PFSK-1 (cell line): ENCODE measurements at regions not wholly inside any gene's neighbourhood (a gene's known extent, or its start where the extent isn't known, plus 50 kb on each side); places are given as distances from the start of the nearest gene placed in this dataset.

Experiments used
- FOXP2 ChIP-seq: optimal IDR thresholded peaks from 2 replicates; pipeline ENCODE3; 2011; ENCODE audit warnings: borderline replicate concordance, control low read depth, inconsistent platforms; ENCODE audit not compliant: insufficient read depth; ENCODE audit errors: extremely low read length, extremely low read depth
- POLR2AphosphoS5 ChIP-seq: IDR thresholded peaks from 2 replicates; pipeline ENCODE4 v1.6.1; 2012; ENCODE audit warnings: low read depth, mild to moderate bottlenecking, control low read depth, low read length, moderate library complexity
- REST ChIP-seq, 2 experiments: IDR thresholded peaks; 2 replicates each; pipeline versions ENCODE4 v1.6.1 to v1.8.0; 2011 to 2012; ENCODE audit warnings: low read depth in 2 of 2, low read length in 2 of 2, control low read depth in 1 of 2, inconsistent platforms in 1 of 2, mild to moderate bottlenecking in 1 of 2, moderate library complexity in 1 of 2; ENCODE audit not compliant: insufficient read depth in 1 of 2
- SIN3A ChIP-seq: IDR thresholded peaks from 2 replicates; pipeline ENCODE4 v1.6.1; 2012; ENCODE audit warnings: mild to moderate bottlenecking, low read length, moderate library complexity, borderline replicate concordance; ENCODE audit not compliant: insufficient read depth
- TAF1 ChIP-seq: IDR thresholded peaks from 2 replicates; pipeline ENCODE4 v1.6.1; 2012; ENCODE audit warnings: low read length, control low read depth, borderline replicate concordance; ENCODE audit not compliant: insufficient read depth

- TF ChIP-seq POLR2AphosphoS5 (no peak), FOXP2 (no peak), TAF1 (no peak), REST (IDR thresholded peaks at IDR 0.05; ENCODE audit: insufficient read depth in 1 of 2, low read depth in 2 of 2, low read length in 2 of 2) (no peak), SIN3A (no peak)
These were observed 106.4 kb downstream of the ZC3H11B start for GRCh38 chr1:219506473-219506899.

GRCh38 chr1:219505886-219506285, 107.0 kb downstream of the ZC3H11B start:
- TF ChIP-seq POLR2AphosphoS5 (no peak), SIN3A (no peak)

GRCh38 chr1:219503604-219504003, 109.3 kb downstream of the ZC3H11B start:
- TF ChIP-seq TAF1 (no peak), REST (IDR thresholded peaks at IDR 0.05; ENCODE audit: insufficient read depth in 1 of 2, low read depth in 2 of 2, low read length in 2 of 2) (no peak), FOXP2 (no peak), SIN3A (no peak), POLR2AphosphoS5 (no peak)

- TF ChIP-seq FOXP2, result no peak
- TF ChIP-seq SIN3A, result no peak
- no peak for TF ChIP-seq REST (IDR thresholded peaks at IDR 0.05; ENCODE audit: insufficient read depth in 1 of 2, low read depth in 2 of 2, low read length in 2 of 2)
- no peak for TF ChIP-seq POLR2AphosphoS5
- TF ChIP-seq TAF1, result no peak
These were observed 112.5 kb downstream of the ZC3H11B start for GRCh38 chr1:219500327-219500897.

- no peak for TF ChIP-seq REST (IDR thresholded peaks at IDR 0.05; ENCODE audit: insufficient read depth in 1 of 2, low read depth in 2 of 2, low read length in 2 of 2)
- TF ChIP-seq SIN3A, result no peak
- TF ChIP-seq FOXP2, result no peak
These were observed 114.2 kb downstream of the ZC3H11B start for GRCh38 chr1:219498666-219499065.
